Limb (tissue), 2 donors: ENCODE measurements at regions not wholly inside any gene's neighbourhood (a gene's known extent, or its start where the extent isn't known, plus 50 kb on each side); places are given as distances from the start of the nearest gene placed in this dataset.
"Not testable (repeated sequence)": the region's sequence is repeated elsewhere in the genome, so short reads cannot be mapped to it uniquely, and the experiment has no call there.

Experiments used
- DNase-seq, 2 donors: peaks; one replicate each; pipeline ENCODE4 v3.0.0-alpha.2; 2016; ENCODE audit errors: extremely low spot score in 2 of 2

DNA sequence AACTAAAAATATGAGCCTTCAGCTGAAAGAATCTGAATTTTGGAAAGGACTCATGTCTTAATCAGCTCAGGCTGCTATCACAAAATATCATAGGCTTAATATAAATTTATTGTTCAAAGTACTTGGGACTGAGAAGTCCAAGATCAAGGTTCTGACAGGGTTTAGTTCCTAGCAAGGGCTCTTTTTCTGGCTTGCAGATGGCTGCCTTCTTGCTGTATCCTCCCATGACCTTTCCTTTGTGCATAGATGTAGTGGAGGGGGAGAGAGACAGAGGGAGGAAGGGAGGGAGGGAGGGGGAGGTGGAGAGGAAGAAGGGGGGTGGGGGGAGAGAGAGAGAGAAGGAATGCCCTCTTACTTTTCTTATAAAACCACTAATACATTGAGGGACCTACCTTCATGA lies 306.8 kb upstream of the DDI1 start:
- DNase-seq = no peak

GRCh38 chr11:103730131-103730940 lies 306.1 kb upstream of the DDI1 start:
- no peak for DNase-seq

- no peak for DNase-seq
These were observed 304.8 kb upstream of the DDI1 start for GRCh38 chr11:103731670-103732069.

DNA sequence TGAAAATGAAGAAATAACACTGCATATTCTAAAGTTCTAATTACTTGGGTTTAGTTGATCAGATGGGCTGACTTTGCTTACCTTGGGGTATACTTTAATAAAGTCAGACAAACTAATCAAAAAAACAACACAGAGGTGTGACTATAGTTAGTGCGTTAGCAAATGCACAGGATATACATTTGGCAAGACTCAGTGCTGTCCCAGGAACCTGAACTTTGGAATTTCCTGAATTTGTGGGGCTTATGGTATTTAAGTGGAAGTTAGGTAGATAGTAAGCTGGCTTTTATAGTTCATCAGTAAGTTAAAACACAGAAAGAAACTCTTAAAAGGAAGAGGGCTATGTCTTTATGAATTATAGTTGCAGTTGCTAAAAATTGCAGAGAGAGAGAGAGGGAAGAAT lies 302.6 kb upstream of the DDI1 start:
- DNase-seq = no peak

- DNase-seq = no peak
These were observed 300.9 kb upstream of the DDI1 start for GRCh38 chr11:103735497-103736032.

- DNase-seq = no peak
These were observed 300.0 kb upstream of the DDI1 start for GRCh38 chr11:103736315-103737036.

DNA sequence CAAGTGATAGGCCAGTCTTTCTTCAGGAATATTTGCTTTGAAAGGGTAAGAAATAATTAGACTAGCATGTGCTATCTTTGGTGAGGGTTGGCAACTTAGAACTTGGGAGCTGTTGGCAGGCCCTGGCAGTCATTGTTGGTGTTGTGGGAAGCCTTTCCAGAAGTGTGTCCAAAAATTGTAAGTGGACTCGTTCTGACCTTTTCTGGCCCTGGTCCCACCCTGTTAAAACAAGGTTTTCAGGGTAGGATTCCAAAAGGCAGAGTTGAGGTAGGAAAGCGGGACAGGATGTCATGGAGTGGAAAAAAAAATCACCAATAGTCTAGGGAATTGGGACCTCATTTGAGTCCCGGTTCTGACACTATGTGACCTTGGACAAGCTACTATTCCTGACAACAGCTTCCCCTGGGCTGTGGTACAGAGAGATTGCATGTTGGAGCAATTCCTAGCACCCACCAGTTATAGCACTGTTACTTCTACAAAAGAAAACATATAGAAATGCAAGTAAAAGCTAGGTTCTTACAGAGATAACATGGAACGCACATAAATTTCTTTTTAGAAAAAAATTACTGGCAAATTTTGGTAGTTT lies 299.3 kb upstream of the DDI1 start:
- DNase-seq = no peak

DNA sequence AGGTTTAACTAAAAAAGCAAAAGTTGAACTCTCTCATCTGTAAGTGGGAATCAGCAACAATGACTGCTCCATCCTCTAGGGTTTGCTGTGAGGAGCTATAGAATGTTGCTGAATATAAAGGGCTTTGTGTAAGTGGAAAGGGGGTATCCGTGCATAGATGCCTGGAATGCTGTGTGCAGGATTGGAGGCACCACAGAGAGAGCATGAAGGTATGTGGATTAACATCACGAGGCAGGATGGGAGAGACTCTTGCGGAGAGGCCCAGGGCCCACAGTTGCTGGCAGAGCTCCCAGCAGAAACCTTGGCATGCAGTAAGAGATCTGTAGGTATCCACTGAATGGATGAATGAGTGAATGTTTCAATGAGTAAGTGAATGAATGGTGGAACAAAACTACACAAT lies 298.7 kb upstream of the DDI1 start:
- no peak for DNase-seq

- not testable (repeated sequence) for DNase-seq
These were observed 297.2 kb upstream of the DDI1 start for GRCh38 chr11:103739074-103739796.

- DNase-seq = no peak
These were observed 291.8 kb upstream of the DDI1 start for GRCh38 chr11:103744496-103745153.

DNA sequence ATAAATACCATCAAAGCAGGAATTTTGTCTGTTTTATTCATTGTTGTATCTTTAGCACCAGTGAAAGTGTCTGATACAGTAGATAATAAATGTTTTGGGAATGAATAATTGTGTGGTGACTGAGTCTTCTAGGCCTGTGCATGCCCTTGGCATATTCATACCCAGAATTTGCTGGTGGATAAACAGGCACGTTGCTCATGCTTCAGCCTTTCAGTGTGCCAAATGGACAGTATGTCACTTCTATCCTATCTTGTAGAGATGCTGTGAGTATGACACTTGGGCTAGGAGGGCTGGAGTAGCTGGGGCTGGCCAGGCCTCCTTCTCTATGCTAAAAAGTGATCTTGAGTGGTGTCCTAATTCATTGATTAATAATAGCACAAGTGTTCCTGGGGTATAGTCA lies 287.3 kb upstream of the DDI1 start:
- no peak for DNase-seq

DNA sequence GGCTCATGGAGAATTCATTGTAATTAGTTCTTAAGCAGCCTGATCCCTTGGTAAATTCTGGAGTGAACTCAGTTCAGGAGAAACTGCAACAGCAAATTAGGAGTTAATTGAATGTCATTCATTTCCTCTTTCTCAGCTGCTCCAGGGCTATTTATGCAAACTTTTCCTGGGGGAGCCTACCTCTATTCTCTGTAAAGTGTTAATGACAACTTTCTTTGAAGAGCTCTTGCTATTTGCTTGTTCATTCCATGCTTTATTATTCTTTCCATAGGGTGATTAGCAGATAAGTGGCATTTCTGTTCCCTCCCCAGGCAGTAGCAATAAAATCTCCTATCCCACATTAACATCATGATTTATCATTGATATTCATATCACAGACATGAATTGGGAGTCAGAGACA lies 267.6 kb upstream of the DDI1 start:
- DNase-seq = no peak

DNA sequence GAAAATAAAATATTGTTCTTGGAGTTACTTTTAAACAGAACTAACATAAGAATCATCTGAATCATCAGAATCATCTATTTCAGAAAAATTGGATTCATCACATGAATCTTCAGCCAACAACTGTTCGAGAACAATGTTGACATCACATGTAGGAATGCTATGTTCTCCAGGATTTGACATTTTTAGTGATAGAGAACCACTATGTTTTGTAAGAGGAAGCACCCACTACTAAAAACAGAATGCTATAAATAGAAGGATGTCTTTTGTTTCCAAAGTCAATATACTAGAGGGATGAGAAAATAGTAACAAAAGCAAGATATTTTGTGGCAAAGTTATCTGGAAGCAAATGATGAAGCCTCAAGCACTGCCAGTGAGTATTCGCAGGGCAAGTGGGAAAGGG lies 263.4 kb upstream of the DDI1 start:
- no peak for DNase-seq

- no peak for DNase-seq
These were observed 262.9 kb upstream of the DDI1 start for GRCh38 chr11:103773537-103773936.

GRCh38 chr11:103779054-103779453 lies 257.4 kb upstream of the DDI1 start:
- no peak for DNase-seq

DNA sequence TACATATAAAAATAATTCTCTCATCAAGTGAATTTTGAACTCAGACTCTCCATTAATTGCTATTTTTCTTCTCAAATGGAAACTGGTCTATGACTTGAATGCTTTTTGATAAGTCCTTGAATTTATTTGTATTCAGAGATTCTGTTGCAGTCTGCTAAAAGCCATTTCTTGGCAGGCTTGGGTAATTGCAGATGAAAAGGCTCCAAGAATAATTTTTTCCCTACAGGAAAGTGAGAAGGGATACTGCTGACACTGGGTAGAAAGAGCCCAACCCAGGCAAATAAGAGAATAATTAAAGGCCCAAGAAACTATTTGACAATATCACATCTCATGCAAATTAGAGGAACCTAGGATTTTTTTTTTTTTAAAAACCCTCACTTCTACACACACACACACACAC lies 246.5 kb upstream of the DDI1 start:
- no peak for DNase-seq

DNA sequence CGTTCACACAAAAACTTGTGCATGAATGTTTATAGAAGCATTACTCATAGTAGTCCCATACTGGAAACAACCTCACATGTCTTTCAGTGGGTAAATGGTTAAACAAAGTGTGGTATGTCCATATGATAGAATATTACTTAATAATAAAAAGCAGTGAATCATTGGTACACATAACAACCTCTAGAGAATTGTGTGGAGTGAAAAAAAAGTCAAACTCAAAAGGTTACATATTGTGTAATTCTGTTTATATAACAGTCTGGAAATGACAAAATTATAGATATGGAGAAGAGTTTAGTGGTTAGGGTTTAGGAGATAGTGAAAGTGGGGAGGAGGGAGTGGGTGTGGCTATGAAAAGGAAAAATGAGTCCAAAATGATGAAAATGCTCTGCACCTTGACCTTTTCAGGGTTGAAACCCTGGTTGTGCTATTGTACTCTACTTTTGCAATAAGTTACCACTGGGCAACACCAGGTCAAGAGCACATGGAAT lies 243.4 kb upstream of the DDI1 start:
- no peak for DNase-seq

- no peak for DNase-seq
These were observed 242.2 kb upstream of the DDI1 start for GRCh38 chr11:103794262-103794661.

DNA sequence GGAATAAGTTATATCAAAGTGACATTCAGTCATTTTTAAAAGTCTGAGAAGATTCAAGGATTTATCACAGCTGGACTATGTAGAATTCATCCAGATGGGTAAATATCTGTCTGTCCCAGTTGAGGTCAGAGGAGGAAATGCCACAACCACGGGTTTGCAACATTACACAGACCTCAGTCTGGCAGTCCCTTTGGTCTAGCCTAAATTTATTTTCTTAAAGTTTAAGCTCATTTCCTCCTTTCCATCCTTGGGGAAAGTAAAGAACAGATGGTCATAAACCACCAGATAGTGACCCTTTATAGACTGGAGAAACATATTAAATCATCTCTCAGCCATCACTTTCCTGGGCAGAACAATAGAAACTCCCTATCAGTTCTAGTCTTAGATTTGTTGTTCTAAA lies 238.4 kb upstream of the DDI1 start:
- no peak for DNase-seq

GRCh38 chr11:103798446-103798845 lies 238.0 kb upstream of the DDI1 start:
- no peak for DNase-seq
